ENCODE measurements at regions not wholly inside any gene's neighbourhood (a gene's known extent, or its start where the extent isn't known, plus 50 kb on each side); places are given as distances from the start of the nearest gene placed in this dataset.

DNA sequence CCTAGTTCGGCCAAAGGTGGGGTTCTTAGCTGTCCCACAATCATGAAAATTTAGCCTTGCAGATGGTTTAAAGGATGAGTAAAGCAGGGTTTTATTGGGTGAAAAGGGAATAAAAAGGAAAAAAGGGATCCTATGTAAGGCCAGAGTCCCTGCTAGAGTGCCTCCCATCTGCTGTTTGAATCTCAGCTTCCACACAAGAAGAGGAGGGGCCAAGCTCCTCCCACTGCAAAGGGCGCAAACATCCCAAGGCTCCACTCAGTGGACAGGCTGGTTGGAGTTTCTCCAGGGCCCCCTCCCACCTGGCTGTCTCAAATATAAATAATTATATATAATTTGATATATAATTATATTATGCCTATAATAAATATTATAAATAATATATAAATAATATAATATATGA, 1272.1 kb upstream of the PCDH20 start:
- DNase-seq (ENCODE audit: extremely low read depth, insufficient read length) = no peak
- Histone ChIP-seq H3K27me3 (replicated peaks; ENCODE audit: control insufficient read depth, insufficient read depth, low read length) (no peaks in the 10 kb centered on the region), H3K4me3 (replicated peaks; ENCODE audit: low read depth, low read length) (no peak overlapping the region), H3K36me3 (ENCODE audit: control insufficient read depth, insufficient read depth, low read length) (no peaks in the 10 kb centered on the region)
- TF ChIP-seq, protein P1, sequence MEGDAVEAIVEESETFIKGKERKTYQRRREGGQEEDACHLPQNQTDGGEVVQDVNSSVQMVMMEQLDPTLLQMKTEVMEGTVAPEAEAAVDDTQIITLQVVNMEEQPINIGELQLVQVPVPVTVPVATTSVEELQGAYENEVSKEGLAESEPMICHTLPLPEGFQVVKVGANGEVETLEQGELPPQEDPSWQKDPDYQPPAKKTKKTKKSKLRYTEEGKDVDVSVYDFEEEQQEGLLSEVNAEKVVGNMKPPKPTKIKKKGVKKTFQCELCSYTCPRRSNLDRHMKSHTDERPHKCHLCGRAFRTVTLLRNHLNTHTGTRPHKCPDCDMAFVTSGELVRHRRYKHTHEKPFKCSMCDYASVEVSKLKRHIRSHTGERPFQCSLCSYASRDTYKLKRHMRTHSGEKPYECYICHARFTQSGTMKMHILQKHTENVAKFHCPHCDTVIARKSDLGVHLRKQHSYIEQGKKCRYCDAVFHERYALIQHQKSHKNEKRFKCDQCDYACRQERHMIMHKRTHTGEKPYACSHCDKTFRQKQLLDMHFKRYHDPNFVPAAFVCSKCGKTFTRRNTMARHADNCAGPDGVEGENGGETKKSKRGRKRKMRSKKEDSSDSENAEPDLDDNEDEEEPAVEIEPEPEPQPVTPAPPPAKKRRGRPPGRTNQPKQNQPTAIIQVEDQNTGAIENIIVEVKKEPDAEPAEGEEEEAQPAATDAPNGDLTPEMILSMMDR (IDR thresholded peaks at IDR 0.05; ENCODE audit: insufficient read depth, low read length, poor library complexity, severe bottlenecking) = no peak

DNA sequence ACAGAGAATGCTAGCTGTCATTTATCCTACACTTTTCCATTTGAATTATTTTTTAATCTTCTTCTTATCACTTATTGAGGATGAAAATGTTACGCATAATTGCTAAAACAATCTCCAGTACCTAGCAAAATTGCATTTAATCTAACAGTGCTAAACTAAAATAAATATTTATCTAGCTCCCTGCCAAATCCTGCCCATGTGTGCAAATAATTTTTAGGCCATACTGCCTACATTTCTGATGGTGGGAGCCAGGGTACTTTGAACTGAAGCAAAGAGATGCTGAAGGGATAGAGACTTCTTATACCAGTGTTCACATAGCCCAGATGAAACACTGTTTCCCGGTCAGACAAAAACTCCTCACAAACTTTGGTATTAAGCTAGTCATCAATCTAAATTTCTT, 1268.7 kb upstream of the PCDH20 start:
- Histone ChIP-seq H3K4me3 (replicated peaks; ENCODE audit: low read depth, low read length) (no peak overlapping the region), H3K27me3 (replicated peaks; ENCODE audit: control insufficient read depth, insufficient read depth, low read length) (no peaks in the 10 kb centered on the region), H3K36me3 (ENCODE audit: control insufficient read depth, insufficient read depth, low read length) (no peaks in the 10 kb centered on the region)
- no peak for DNase-seq (ENCODE audit: extremely low read depth, insufficient read length)
- TF ChIP-seq, protein P1 (IDR thresholded peaks at IDR 0.05; ENCODE audit: insufficient read depth, low read length, poor library complexity, severe bottlenecking) = no peak

DNA sequence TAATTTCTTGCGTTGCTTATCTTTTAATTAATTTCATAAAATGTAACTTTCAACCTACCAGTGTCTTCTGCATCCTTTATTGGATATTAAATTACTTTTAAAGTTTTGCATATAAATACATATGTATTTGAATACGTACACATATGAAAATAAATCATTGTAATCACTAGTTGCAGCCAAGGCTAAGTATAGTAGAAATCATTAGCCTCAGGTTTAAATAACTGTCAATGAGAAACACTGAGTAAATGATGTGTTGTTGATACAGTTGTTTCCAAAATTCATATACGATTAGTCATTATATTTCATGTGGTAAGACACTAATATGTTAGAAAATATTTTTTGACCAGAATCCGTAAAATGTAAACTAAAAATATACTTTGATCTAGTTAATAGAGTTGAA, 1267.1 kb upstream of the PCDH20 start:
- Histone ChIP-seq H3K4me3 (replicated peaks; ENCODE audit: low read depth, low read length) (no peak overlapping the region), H3K36me3 (ENCODE audit: control insufficient read depth, insufficient read depth, low read length) (no peaks in the 10 kb centered on the region), H3K27me3 (replicated peaks; ENCODE audit: control insufficient read depth, insufficient read depth, low read length) (no peaks in the 10 kb centered on the region)
- no peak for DNase-seq (ENCODE audit: extremely low read depth, insufficient read length)
- TF ChIP-seq, protein P1 (IDR thresholded peaks at IDR 0.05; ENCODE audit: insufficient read depth, low read length, poor library complexity, severe bottlenecking) = no peak

DNA sequence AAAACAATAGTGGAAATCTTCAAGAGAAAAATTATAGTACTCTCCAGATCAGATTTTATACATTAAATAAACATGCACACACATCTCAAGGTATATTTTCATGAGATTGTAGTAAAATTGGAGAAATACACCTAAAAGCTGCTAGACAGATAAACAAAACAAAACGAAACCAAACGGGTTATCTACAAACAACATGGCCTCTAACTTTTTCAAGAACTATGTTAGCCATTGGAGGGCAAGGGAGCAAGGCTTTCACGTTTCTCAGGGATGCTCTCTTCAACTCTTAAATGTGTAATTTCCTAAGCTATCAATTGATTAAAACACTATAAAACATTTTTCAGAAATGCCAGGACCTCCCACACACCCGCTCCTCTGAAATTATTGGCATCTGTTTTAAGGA, 1262.4 kb upstream of the PCDH20 start:
- H3K27me3 ChIP-seq (replicated peaks; ENCODE audit: control insufficient read depth, insufficient read depth, low read length) = no peaks in the 10 kb centered on the region
- TF ChIP-seq, protein P1 (IDR thresholded peaks at IDR 0.05; ENCODE audit: insufficient read depth, low read length, poor library complexity, severe bottlenecking) = no peak
- H3K4me3 ChIP-seq (replicated peaks; ENCODE audit: low read depth, low read length) = no peak overlapping the region
- DNase-seq (ENCODE audit: extremely low read depth, insufficient read length) = no peak
- no peaks in the 10 kb centered on the region for H3K36me3 ChIP-seq (ENCODE audit: control insufficient read depth, insufficient read depth, low read length)

DNA sequence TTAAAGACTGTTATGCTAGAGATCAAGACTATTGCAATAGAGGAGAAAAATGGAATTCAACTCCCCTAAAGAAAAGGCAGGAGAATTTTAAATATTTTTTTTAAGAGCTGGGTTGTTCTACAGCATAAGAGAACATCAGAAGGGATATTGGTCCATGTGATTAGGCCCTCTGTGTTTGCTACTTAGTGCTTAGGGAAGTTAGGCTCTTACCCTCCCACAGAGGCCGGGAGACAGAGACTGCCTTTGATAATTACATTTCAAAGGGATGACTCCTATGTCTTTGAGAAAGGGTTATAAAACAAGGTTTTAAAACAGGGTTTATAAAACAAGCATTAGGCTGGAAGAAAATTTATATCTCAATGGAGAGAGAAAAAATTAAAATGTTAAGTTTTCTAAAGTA, 1248.1 kb upstream of the PCDH20 start:
- TF ChIP-seq, protein P1 (IDR thresholded peaks at IDR 0.05; ENCODE audit: insufficient read depth, low read length, poor library complexity, severe bottlenecking) = no peak

DNA sequence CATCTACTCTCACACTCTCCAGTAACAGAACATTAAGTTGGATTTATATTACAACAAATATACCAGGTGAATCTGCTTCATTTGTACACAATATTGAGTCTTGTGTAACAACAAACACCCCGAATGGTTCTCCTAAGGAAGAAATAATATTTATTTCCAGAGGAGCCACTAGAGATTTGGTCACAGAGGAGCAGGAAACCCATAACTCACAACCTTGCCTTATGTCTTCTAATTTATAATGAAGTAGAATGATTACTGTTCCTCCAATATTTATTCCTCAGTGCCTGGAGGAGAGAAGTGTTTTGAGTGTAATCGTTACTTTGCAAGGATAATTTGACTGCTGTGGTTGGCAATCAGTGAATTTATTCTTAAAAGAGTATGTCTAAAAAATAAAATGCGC, 1243.7 kb upstream of the PCDH20 start:
- Histone ChIP-seq H3K4me3 (replicated peaks; ENCODE audit: low read depth, low read length) (no peak overlapping the region), H3K36me3 (ENCODE audit: control insufficient read depth, insufficient read depth, low read length) (no peaks in the 10 kb centered on the region), H3K27me3 (replicated peaks; ENCODE audit: control insufficient read depth, insufficient read depth, low read length) (no peaks in the 10 kb centered on the region)
- TF ChIP-seq, protein P1 (IDR thresholded peaks at IDR 0.05; ENCODE audit: insufficient read depth, low read length, poor library complexity, severe bottlenecking) = no peak
- no peak for DNase-seq (ENCODE audit: extremely low read depth, insufficient read length)

More for the DNA sequence above, 1248.1 kb upstream of the PCDH20 start:
- no peaks in the 10 kb centered on the region for H3K36me3 ChIP-seq (ENCODE audit: control insufficient read depth, insufficient read depth, low read length)
- H3K27me3 ChIP-seq (replicated peaks; ENCODE audit: control insufficient read depth, insufficient read depth, low read length) = no peaks in the 10 kb centered on the region
- no peak for DNase-seq (ENCODE audit: extremely low read depth, insufficient read length)
- no peak overlapping the region for H3K4me3 ChIP-seq (replicated peaks; ENCODE audit: low read depth, low read length)
